IPS-NIHi7 (cell line): ENCODE measurements at regions not wholly inside any gene's neighbourhood (a gene's known extent, or its start where the extent isn't known, plus 50 kb on each side); places are given as distances from the start of the nearest gene placed in this dataset.
"Not testable (repeated sequence)": the region's sequence is repeated elsewhere in the genome, so short reads cannot be mapped to it uniquely, and the experiment has no call there.

Experiments used
- DNase-seq: peaks from one replicate; pipeline ENCODE4 v3.0.0; 2012; ENCODE audit warnings: mixed read lengths; ENCODE audit errors: extremely low spot score

DNA sequence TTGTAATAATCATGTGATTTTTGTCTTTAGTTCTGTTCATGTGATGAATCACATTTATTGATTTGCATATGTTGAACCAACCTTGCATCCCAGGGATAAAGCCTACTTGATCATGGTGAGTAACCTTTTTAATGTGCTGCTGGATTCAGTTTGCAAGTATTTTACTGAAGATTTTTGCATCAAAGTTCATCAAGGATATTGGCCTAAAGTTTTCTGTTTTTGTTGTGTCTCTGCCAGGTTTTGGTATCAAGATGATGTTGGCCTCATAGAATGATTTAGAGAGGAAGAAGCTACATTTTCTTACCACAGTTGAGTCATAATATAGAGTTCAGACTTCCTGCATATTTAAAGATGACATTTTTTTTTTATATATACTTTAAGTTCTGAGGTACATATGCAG lies 455.9 kb downstream of the PLPP3 start:
- no peak for DNase-seq

DNA sequence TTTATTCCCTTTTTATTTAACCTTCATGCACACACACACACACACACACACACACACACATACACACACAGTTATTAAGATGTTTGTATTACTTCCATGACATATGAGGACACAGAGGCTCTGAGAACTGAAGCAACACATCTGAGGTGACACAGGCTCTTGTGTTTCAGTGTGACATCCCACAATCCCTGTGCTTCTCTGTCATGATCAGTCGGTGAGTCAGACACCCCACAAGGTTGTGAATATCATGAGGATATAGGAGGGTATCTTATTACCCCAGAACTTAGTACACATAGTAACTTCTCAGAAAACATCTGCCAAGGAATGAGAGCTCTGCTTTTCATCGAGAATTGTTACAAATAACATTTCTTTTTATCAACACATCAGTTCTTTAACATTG lies 459.3 kb downstream of the PLPP3 start:
- no peak for DNase-seq

DNA sequence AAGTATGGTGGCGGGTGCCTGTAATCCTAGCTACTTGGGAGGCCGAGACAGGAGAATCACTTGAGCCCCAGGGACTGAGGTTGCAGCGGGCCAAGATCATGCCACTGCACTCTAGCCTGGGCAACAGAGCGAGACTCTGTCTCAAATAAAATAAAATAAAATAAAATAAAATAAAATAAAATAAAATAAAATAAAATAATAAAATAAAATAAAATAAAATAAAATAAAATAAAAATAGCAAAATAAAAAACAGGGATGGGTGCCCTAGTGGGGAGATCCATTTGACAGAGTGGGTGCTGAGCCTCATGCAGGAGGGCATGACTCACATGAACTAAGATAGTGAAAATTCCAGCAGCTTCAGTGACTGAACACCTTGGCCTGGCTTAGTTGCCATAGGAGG lies 460.7 kb downstream of the PLPP3 start:
- not testable (repeated sequence) for DNase-seq

DNA sequence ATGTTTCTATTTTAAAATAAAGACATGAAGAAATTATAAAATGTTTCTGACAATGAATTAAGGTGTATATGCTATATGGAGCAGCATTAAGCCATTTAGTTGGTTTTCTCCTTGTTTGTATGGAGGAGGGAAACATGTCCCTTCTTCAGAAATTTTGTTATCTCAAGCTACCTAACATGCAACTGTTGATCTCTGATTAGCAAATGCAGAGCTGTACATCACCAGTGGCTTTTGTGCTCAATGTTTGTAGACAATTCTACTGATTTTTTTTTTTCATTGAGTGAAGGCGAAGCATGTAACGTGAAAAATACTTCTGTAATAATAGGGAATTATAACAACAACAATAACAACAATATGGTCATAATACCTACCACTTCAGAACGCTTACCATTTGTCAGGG lies 463.7 kb downstream of the PLPP3 start:
- no peak for DNase-seq

DNA sequence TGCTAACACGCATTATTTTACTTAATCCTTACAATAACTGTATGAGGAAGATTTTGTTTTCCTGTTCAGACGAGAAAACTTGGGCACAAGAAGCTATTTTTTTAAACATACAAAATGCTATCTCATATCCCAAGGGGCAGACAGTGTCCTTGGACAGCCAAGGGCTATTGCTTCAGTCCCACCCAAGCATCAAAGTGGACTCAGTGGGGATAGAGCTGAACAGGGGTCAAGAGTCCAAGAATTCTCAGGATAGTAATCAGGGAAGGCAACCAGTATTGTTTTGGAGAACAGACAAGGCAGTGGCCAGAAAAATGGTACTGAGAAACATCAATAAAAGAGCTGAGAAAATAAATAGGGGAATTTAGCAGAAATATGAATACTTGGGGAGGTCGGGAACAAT lies 465.7 kb downstream of the PLPP3 start:
- no peak for DNase-seq

DNA sequence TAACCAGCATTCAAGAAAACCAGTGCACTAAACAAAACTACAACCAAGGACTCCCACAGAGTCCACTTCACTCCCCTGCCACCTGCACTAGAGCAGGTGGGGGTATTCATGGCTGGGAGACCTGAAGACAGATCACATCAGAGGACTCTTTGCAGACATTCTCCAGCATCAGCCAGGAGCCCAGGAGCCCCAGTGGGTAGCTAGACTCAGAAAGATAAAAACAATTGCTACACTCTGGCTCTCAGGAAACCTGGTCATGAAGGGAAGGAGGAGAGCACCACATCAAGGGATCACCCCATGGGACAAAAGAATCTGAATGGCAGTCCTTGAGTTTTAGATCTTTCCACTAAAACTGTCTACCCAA lies 472.1 kb downstream of the PLPP3 start:
- no peak for DNase-seq

DNA sequence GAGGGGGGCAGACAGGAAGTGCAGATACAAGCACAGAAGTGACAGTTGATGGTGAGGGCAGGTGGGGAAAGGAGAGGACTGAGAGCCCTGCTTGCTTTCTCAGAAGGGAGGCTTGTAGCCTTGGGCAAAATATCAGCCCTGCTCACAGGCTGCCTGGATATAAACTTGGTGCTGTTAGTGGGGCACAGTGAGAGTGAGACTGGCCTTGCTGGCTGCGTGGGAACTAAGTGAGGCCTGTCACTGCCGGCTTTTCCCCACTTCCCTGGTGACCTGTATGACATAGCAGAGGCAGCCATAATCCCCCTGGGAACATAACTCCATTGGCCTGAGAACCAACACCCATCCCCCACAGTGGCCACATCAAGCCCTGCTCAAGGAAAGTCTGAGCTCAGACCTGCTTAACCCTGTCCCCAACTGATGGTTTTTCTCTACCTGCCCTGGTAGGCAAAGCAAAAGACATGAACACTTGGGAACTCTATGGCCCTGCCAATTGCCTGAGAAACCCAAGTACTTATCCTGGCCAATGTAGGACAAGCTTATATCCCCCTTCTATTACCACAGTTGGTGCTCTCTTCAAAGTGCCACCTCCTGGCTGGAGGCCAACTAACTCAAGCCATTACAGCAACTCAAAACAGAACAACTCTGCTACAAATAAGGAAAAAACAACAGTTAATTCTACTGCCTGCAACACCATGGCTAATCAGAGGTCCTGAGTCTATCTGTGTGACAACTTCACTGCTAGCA lies 472.7 kb downstream of the PLPP3 start:
- no peak for DNase-seq

DNA sequence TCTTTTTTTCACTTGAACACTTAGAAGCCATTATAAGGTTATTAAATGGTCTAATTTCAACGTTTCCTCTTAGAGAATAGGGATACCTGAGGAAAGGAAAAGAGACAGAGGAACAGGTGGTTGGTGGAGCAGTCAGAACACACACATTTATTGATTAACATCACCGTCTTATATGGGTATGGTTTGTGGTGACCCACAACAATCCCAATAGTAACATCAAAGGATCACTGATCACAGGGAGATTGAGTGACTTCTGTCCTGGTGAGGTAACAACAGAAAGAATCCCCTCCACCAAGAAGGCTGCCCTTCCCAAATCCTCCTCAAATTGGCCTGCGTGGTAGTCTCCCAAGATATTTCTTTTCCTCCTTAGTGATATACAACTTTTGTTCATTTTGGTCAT lies 474.0 kb downstream of the PLPP3 start:
- no peak for DNase-seq

DNA sequence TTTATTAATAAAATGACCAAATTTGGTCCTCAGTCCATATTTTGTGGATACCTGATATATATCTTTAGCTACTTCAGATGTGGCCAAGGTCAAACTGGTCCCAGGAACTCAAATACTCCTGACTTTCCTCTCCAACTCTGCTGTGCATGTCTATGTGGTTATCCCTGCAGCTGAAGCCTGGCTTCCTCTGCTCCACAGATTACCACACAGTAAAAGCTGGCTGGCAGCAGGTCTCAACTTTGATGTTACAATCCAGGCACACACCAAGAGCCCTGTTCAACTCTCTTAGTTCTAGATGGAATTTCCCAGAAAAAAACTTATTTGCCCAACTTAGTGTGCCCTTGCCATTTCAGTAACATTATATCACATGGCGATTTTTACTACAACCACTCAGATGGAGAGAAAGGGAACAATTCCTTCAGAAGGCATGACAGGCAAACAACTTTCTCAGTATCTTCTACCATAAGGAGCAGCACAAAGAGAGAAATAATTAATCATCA lies 479.5 kb downstream of the PLPP3 start:
- no peak for DNase-seq

DNA sequence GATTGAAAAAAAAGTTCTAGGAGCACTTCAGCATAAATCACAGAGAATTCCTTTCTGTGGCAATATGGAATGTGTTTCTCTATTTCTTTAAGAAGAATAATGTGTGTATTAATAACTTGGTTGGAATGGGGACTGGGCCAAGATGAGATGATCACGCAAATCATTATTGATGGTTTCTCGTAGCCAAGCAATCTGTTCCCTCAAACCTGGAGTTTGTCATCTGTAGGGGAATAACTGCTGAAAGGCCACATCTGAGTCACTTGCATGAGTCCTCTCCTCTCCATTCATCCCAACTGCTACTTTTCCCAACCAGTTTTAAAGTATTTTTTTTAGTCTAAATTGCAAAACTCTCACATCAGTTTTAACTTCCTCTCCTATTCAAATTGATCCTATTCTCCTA lies 480.4 kb downstream of the PLPP3 start:
- no peak for DNase-seq

DNA sequence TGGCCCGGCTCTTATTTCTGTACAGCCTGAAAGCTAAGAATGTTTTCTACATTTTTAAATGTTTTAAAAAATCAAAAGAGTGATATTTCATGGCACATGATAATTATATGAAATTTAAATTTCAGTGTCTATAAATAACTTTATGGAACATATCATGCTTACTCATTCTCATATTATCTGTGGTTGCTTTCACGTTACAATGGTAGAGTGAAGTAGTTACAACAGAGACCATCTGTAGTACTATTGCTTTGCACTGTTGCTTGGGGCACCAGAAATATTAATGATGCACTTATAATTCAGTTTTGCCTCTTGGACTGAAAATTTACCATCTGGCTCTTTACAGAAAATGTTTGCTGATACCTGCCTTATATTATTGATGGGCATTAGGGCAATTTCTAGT lies 481.6 kb downstream of the PLPP3 start:
- DNase-seq, result no peak

DNA sequence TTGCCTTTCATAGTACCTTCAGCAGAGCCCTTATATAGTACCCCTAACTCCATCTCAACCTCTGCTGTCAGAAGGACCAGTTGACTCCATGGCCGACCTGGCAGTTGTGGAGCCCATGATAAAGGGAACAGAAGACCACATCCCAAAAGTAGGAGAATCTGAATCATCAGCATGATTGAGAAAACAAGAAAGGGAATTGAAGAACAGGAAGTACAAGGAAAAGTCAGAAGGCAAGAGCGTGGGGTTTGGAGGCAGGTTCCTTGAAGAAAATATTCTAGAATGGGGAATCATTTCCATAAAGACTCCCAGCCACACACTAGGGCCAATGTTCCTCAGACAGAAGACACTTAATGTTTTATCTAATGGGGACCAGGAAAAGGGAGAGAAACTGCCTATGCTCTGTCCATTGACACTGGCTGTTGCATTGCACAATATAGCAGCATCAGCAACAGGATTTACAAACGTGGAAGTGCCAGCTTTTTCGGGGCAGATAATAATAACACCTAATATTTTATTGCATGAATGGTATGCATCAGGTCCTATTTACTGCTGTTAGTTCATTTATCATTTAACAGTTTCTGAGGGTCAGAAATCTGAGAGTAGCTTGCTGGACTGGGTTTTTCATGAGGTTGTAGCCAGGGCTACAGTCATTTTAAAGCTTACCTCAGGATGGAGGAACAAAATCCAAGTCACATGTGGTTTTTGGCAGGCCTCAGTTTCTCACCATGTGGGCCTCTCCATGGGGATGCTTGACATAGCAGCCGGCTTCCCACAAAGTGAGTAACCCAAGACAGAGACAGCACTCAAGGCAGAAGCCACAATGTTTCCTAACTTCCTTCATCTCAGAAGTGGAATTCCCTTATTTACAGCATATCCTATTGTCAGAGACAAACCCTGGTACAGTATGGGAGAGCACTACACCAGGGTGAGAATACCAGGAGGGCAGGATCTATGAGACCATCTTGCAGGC lies 483.4 kb downstream of the PLPP3 start:
- no peak for DNase-seq

DNA sequence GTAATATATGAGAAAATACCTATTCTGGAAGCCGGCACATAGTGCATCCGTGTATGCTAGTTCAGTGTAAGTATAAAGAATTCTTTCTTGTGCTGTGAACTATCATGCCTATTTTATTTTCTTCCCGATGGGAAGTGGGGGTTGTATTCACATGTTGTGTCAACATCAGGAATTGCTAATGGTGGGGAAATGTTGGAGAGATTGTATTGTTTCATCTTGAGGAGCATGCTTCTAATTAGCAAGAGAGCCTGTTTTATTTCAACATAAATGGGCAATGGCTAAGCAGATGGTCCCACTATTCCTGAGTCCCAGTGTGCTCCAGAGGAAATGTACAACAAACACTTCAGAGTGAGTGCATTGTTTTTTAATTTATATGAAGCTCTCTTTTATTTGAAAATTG lies 485.2 kb downstream of the PLPP3 start:
- DNase-seq, result no peak

DNA sequence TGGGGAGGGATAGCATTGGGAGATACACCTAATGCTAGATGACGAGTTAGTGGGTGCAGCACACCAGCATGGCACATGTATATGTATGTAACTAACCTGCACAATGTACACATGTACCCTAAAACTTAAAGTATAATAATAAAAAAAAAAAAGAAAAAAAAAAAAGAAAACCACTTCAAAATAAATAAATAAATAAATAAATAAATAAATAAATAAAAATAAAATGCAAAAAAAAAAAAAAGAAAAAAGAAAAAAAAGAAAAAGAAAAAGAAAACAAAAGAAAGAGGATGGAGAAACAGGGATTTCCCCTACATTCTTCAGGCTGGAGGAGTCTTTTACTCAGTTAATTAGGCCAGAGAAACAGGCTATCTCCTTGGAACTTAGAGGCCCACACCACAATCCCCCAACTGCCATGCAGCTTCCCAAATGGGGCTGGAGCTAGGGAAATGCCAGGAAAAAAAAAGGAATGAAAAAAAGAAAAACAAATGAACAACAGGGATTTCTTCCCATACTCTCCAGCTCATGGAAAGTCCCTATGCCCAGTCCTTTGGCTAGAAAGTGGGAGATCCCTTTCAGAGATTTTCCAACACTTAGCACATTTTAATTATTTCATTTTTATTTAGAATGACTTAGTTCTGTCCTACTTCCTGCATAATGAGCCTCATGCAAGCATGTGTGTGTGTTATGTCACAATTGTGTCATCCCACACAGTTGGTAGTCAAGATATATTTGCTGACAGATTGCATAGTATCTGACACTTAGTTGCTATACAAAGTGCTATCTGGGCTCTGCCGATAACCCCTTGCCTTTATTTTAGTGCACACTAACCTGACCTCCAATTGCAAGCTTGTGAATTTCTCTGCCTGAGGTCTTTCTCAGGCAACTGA lies 486.4 kb downstream of the PLPP3 start:
- DNase-seq, result no peak

DNA sequence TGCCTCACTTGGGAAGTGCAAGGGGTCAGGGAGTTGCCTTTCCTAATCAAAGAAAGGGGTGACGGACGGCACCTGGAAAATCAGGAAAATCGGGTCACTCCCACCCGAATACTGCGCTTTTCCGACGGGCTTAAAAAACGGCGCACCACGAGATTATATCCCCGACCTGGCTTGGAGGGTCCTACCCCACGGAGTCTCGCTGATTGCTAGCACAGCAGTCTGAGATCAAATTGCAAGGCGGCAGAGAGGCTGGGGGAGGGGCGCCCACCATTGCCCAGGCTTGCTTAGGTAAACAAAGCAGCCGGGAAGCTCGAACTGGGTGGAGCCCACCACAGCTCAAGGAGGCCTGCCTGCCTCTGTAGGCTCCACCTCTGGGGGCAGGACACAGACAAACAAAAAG lies 489.5 kb downstream of the PLPP3 start:
- DNase-seq, result not testable (repeated sequence)

DNA sequence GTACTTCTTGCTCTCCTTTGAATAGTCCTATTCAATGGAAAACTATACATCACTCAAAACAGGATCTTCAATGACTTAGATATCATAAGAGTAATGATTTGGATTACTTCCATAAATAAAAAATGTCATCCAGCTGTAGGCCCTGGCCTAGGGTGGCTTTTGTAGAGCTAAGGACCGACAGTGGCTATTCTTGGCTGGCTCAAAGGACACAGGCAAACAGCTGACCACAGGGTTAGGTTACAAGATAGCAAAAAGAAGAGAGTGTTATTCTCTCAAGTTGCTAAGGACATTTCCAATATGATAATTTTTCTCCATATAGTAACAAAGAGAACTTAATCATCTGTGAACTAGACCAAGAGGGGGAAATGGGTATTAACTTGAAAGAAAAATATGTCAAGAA lies 495.1 kb downstream of the PLPP3 start:
- no peak for DNase-seq

DNA sequence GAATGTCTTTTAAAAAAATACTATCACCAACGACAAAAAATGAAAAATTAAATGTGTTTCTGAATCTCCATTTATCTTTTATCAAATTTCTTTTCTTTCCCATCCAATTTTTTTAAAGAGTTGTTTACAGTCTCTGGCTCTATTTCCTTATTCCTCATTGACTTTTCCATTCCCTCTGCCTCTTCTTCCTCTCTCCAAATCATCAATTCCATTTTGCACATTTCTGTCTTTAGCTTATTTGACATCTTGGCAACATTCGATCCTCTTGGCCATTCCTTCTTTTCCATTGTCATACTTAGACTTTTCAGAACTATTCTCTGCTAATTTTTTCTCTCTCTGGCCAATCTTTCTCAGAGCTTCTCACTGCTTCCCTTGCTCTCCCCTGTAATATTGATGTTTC lies 497.6 kb downstream of the PLPP3 start:
- no peak for DNase-seq

DNA sequence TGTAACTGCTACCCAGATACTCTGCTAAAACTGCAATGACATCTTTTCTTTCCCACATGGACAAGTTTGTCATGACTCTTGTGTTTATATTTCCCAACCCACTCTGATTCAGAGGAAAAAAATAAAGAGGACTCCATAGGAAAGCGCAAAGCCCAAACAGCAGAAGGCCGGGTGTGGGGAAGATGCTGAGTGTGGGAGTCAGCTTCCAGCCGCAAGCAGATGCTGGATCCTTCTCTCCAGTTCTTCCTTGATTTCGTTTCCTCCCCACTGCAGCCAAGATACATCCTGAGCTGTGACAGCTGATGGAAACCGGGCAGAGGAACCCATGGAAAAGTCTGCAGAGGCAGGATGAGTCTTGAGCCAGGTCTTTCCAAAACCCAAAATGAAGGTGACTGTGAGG lies 498.2 kb downstream of the PLPP3 start:
- DNase-seq, result no peak

DNA sequence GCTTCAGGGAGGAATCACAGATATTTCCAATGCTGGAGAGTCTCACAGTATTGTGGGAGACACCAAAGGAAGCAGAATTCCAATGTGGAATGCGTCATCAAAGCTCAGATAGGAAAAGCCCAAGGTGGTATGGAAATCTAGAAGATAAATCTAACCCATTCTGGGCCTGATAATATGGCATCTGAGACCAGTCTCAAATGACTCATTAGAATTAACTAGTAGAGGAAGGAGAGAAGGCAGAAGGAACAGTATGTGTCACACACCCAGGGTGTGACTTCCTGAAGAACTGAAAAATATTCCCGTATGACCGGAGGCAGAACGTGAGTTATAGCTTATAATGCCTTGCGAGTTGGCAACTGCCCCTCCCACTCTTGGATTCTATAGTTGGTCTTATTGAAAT lies 499.2 kb downstream of the PLPP3 start:
- DNase-seq, result no peak

DNA sequence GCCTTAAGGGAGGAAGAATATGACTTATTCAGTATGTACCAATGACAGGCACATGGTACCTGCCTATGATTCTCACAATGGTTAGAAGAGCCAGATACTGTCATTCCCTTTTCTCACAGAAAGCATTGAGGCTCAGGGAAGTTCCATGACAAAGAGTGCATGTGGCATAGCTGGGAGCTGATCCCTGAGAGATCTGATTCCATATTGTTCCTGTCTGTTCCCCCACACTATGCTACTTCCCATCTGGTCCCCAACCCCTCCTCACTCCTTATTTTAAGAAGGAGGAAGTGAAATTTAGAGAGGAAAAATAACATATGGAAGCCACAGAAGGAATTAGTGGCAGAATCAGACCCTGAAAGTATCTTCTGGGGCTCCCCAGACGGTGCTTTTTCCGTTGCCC lies 500.0 kb downstream of the PLPP3 start:
- no peak for DNase-seq

DNA sequence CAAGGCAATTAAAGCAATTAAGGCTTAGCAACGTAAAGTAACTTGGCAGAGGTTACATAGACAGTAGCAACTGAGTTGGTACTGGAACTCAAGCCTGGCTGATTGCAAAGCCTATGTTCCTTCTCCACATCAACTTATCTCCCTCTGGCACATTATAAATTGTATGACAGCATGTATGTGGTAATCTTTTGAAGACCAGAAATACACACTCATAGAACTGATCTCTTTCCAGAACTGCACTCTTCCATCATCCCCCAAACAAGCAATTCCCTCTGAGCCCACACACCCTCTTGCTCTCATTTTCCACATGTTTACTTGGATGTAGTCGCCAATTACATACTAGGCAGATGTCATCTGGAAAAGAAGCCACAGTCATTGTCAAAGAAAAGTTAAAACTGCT lies 502.2 kb downstream of the PLPP3 start:
- no peak for DNase-seq
